ENCODE measurements at regions not wholly inside any gene's neighbourhood (a gene's known extent, or its start where the extent isn't known, plus 50 kb on each side); places are given as distances from the start of the nearest gene placed in this dataset.

DNA sequence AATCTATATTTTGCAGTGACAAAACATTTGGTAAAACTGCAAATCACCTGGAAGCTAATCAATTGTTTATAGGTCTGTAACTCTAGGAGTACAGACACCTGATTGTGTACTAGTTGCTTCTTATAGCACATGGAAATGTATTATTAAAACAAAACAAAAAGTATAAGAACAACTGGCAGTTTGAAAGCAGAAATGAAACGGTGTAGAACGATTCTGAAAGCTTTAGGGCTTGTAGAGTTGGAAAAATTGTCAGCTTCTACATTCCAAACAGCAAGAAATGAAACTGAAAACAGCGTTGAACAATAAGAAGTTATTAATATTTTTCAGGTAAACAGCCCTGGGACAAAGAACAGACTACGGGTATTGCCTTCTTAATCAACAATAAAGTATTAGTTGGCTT lies 273.3 kb downstream of the OLFM3 start:
- DNase-seq = no peak

GRCh38 chr1:101728029-101728428 lies 268.7 kb downstream of the OLFM3 start:
- DNase-seq = no peak

- no peak for DNase-seq
Measured at GRCh38 chr1:101730559-101730958, 266.2 kb downstream of the OLFM3 start.

DNA sequence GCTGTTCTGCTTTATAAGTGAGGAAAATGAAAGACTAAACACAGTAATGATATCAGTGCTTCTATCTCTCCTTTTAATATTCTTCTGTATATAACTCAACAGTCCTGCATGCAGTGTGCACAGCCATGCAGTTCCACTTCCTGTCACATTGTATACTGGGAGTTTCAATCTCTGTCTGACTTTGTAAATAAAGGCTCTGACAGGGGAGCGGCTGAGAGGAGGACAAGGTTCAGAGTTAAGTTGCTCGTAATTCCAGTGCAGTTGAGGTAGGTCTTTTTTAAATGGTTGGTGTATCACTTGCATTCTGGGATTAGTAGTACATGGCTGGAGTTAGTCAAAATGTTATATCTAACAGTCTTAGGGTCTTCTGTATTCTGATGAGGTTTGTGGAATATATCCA lies 264.5 kb downstream of the OLFM3 start:
- DNase-seq = no peak

GRCh38 chr1:101733340-101733739 lies 263.4 kb downstream of the OLFM3 start:
- DNase-seq = no peak

DNA sequence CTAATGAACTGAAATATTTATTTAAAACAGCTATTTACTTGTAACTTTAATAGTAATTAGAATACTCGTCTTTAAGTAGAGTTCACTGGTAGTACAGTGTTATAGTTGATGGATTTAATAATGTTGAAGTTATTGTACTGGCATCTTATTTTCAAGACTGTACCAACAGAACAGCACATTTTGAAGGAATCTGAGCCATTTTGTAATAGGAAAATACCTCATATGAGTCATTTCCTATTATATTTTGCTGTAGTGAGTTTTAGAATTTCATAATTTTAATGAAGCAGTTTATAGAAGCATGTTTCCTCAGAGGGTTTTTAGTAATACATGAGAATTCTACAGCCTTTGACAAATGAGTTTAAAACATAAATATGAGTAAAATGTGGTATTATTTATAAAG lies 258.3 kb downstream of the OLFM3 start:
- no peak for DNase-seq

DNA sequence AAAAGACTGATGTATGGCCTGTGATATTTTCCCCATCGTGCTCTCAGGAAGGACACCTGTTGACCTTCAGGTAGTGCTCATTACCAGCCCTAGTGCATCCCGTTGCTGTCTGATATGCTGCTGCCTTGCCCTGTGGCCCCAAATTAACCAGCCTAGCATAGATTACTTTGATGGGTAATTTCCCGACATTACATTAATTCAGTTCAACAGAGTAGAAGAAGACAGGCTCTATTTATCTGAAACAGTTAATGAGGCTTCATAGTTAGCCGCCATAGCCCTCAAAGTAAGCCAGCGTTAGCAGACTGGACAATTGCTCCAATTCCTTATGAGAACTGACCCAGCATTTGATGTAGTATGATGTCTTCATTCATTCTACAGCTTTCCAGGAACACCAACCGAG lies 257.6 kb downstream of the OLFM3 start:
- DNase-seq = no peak

GRCh38 chr1:101739826-101740330 lies 256.8 kb downstream of the OLFM3 start:
- no peak for DNase-seq

GRCh38 chr1:101741910-101742309 lies 254.8 kb downstream of the OLFM3 start:
- no peak for DNase-seq

DNA sequence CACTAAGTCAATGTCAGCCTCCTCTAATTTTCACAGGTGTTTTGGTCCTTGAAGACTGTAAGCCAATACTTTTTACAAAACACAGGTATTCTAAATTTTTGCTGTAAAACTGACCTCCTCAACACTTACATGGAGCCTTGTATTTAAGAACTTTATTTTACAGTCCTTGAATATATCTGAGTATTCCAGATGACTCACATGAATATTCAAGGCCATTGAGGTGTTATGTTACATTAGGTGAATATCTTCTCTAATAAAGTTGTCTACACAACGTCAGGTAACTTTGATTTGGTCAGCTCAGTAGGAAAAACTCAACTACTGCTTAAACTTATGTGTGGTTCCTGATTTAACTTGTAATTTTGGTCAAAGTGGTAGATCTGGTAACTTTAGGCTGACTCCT lies 254.2 kb downstream of the OLFM3 start:
- DNase-seq = no peak

DNA sequence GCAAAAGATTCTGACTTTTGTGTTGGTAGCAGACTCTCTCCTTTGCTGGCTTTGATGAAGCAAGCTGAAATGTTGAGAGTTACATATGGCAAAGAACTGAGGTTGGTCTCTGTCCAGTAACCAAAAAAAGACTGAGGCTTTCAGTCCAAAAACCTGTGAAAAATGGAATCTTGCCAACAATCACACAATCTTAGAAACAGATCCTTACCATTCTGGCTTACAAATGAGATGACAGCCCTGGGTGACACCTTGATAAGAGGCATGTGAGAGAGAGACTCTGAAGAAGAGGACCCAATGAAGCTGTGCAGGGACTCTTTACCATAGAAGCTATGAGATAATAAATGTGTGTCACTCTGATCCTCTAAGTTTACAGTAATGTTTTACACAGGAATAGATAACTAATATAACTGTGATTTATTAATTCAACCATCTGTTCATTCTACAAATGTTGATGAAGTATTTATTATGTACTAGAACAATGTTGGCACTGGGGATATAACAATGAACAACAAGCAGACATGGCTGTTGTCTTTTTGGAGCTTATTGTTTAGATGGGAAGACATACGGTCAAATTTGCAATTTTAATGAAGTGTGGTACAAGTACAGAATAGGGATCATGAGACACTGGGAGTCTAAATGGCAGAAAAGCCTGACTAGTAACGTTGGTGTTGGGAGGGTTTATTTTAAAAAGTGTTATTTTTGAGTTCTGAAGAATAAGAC lies 251.0 kb downstream of the OLFM3 start:
- DNase-seq = no peak

DNA sequence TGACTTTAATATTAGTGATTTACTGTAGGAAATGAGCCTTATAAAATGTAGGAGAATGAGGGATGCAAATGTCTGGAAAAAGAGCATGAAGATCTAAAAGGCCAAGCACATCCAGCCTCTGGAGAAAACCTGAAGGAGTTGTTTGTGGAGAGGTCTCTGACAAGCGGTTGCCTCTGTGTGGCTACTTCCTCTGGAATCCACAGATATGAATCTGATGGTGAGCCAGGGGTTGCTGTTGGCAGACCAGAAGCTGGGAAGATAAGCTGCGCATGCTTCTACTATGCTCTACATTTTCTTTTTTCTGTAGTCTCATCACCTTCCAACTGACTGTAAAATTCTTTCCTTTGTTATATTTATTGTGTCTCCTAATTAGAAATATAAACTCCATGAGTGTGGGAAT lies 248.6 kb downstream of the OLFM3 start:
- no peak for DNase-seq
